ENCODE measurements at regions not wholly inside any gene's neighbourhood (a gene's known extent, or its start where the extent isn't known, plus 50 kb on each side); places are given as distances from the start of the nearest gene placed in this dataset.

DNA sequence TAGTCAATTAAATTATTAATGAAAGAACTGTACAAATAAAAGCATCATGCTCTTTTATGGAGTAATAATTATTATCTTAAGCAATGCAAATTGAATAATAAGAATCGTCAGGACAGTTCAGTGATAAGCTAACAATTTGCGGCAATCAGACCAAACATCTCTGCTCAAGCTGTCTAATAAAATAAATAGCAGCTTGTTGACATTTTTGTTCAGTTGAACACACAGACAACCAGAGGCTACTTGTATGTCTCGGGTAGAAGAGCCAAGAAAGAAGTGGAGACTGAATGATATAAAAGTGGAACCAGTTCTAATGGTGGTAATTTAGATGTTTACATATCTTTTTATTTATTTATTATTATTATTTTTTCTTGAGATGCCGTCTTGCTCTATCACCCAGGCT, 57.4 kb upstream of the FOXN3 start:
- Mint-ChIP-seq H3K4me3 (no peak overlapping the region), H3K9me3 (no peaks in the 10 kb centered on the region), H3K36me3 (ENCODE audit: low read depth) (peaks cover 7% of the 10 kb centered on the region), H3K4me1 (peaks cover 6% of the 10 kb centered on the region), H3K27ac (no peak overlapping the region), H3K27me3 (no peaks in the 10 kb centered on the region)
- ATAC-seq (ENCODE audit: low read depth) (no peak), DNase-seq (no peak)
- ChIA-PET POLR2A (no interaction called here), CTCF (no interaction called here)
- TF ChIP-seq, protein P1, sequence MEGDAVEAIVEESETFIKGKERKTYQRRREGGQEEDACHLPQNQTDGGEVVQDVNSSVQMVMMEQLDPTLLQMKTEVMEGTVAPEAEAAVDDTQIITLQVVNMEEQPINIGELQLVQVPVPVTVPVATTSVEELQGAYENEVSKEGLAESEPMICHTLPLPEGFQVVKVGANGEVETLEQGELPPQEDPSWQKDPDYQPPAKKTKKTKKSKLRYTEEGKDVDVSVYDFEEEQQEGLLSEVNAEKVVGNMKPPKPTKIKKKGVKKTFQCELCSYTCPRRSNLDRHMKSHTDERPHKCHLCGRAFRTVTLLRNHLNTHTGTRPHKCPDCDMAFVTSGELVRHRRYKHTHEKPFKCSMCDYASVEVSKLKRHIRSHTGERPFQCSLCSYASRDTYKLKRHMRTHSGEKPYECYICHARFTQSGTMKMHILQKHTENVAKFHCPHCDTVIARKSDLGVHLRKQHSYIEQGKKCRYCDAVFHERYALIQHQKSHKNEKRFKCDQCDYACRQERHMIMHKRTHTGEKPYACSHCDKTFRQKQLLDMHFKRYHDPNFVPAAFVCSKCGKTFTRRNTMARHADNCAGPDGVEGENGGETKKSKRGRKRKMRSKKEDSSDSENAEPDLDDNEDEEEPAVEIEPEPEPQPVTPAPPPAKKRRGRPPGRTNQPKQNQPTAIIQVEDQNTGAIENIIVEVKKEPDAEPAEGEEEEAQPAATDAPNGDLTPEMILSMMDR (IDR thresholded peaks at IDR 0.05): no peak
- intact Hi-C loops (cut with micrococcal nuclease): no loop called here

DNA sequence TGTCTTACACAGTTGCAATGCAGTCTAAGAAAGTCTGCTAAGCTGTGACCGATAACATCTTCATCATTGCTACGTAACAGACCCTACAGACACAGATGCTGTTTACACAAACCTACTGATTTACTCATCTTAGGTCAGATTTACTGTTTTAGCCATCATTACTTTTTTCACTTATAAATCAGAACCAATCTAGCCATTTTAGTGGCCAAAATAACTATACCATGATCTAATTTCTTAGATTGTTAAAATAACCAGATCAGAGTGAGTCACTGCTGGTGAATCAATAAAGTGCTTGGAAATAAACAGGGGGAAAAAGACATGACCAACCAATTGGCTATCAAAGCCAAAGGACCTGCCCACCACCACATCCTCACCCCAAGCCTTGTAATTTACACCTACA, 57.0 kb upstream of the FOXN3 start:
- Mint-ChIP-seq H3K9me3 (no peaks in the 10 kb centered on the region), H3K4me1 (peaks cover 6% of the 10 kb centered on the region), H3K27me3 (no peaks in the 10 kb centered on the region), H3K36me3 (ENCODE audit: low read depth) (peaks cover 7% of the 10 kb centered on the region), H3K27ac (no peak overlapping the region), H3K4me3 (no peak overlapping the region)
- intact Hi-C loops (cut with micrococcal nuclease): no loop called here
- TF ChIP-seq, protein P1 (IDR thresholded peaks at IDR 0.05): no peak
- DNase-seq (no peak), ATAC-seq (ENCODE audit: low read depth) (no peak)
- ChIA-PET CTCF (interaction anchor here (1.1 kb wide), 1 partner anchor 48 kb away, joined by 3 read pairs; no protein-coding TSS in a partner anchor), POLR2A (no interaction called here)

DNA sequence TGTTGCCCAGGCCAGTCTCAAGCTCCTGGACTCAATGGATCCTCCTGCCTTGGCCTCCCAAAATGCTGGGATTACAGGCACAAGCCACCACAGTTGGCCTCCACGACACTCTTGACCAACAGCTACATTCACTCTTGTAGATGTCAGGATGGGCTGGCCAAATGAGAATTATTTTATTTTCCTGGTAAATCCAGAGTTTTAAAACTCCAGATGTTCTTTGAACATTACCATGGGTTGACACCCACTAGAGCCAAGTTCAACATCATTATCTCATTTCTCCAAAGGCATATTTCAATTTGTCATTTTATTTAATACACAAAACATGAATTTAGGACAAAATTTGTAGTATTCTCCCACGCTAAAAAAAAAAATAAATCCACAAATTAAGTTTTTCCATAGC, 56.5 kb upstream of the FOXN3 start:
- POLR2A ChIA-PET: interaction anchor here (1.0 kb wide), 1 partner anchor 294 kb away, joined by 4 read pairs; no protein-coding TSS in a partner anchor
- TF ChIP-seq, protein P1 (IDR thresholded peaks at IDR 0.05): no peak
- Mint-ChIP-seq H3K4me3 (no peak overlapping the region), H3K27me3 (no peaks in the 10 kb centered on the region), H3K9me3 (no peaks in the 10 kb centered on the region), H3K4me1 (peaks cover 7% of the 10 kb centered on the region), H3K27ac (no peak overlapping the region), H3K36me3 (ENCODE audit: low read depth) (peaks cover 7% of the 10 kb centered on the region)
- ATAC-seq (ENCODE audit: low read depth) (no peak), DNase-seq (no peak)
- CTCF ChIA-PET: interaction anchor here (1.1 kb wide), 1 partner anchor 47 kb away, joined by 3 read pairs; no protein-coding TSS in a partner anchor
- intact Hi-C loops (cut with micrococcal nuclease): no loop called here

DNA sequence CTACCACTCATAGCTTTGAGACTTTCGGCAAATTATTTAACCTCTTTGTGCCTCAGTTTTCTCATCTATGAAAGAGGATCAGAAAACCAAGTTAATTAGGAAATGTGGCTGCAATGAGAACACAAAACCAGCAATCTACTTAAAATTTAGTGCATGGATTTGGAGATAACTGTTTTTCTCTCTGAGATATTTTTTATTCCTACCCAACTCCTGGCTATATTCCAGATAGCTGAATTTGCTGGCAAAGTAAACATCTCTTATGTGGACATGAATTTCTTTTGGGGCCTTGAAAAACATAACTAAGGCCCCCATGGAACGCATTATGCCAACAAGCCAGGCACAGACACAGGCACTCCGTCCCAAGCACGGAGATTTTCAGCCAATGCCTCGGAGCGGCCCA, 53.4 kb upstream of the FOXN3 start:
- H3K27me3 Mint-ChIP-seq: no peaks in the 10 kb centered on the region
- intact Hi-C loops (cut with micrococcal nuclease): no loop called here
- ATAC-seq (ENCODE audit: low read depth) (no peak), DNase-seq (no peak)
- ChIA-PET CTCF (interaction anchor here (0.7 kb wide), 1 partner anchor 46 kb away, joined by 3 read pairs; no protein-coding TSS in a partner anchor), POLR2A (interaction anchor here (1.5 kb wide), 1 partner anchor 40 kb away, joined by 3 read pairs; no protein-coding TSS in a partner anchor)
- H3K27ac Mint-ChIP-seq: no peak overlapping the region
- H3K4me3 Mint-ChIP-seq: no peak overlapping the region
- TF ChIP-seq, protein P1 (IDR thresholded peaks at IDR 0.05): no peak
- peaks cover 21% of the 10 kb centered on the region for H3K4me1 Mint-ChIP-seq
- no peaks in the 10 kb centered on the region for H3K9me3 Mint-ChIP-seq
- peaks cover 6% of the 10 kb centered on the region for H3K36me3 Mint-ChIP-seq (ENCODE audit: low read depth)

DNA sequence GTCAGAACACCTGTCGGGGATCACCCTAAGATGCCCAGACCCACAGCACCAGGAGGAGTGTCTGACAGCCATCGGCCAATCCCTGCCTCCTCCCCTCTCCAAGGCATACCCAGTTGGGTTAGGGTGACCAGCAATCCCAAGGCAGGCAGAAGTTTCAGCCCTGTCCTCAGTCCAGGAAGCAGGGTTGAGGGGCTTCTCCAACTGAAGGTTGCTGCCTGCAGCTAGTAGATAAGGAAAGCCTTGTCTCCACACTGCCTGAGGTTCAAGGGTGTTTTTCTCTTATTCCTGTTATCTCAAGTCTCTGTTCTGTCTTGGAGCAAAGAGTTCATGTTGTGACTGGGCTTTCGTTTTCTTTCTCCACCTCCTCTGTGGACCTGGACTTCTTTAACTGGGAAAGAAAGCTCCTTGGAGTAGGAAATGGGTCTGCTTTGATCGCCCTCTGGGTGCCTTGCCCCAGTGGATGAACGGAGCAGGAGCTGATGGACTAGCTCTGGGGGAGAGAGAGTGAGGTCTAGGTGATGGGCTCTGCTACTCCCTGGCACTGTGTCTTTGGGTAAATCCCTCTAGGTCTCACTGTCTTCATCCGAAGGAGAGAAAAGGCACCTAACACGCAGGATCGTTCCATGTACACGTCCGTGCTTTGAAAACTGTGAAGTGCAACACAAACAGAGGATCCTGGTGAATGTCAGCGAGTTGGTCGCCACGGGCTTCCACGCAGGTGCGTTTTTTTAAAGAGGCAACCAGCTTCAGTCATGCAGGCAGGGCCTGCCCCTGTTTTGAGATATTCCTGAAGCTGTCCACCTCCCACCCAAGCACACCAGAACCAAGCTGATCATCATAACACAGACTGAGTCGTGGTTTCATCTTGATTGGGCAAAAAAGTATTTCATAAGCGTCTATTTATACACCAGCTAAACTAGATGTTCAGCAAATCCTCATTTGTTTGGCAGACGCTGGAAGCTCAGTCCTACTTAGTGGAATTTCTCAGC, 52.5 kb upstream of the FOXN3 start:
- intact Hi-C loops (cut with micrococcal nuclease): loop anchor here (1.0 kb wide), 1 partner anchor 12 kb away; no protein-coding TSS in a partner anchor
- Mint-ChIP-seq H3K27me3 (no peaks in the 10 kb centered on the region), H3K4me3 (no peak overlapping the region), H3K36me3 (ENCODE audit: low read depth) (peaks cover 10% of the 10 kb centered on the region), H3K9me3 (no peaks in the 10 kb centered on the region), H3K27ac (no peak overlapping the region), H3K4me1 (peaks cover 21% of the 10 kb centered on the region)
- ChIA-PET CTCF (interaction anchor here (0.7 kb wide), 1 partner anchor 47 kb away, joined by 3 read pairs; no protein-coding TSS in a partner anchor), POLR2A (interaction anchor here (0.7 to 1.5 kb wide), 3 partner anchors 10 to 222 kb away, joined by 3 read pairs; no protein-coding TSS in a partner anchor)
- ATAC-seq (ENCODE audit: low read depth) (no peak), DNase-seq (no peak)
- TF ChIP-seq, protein P1 (IDR thresholded peaks at IDR 0.05): no peak

All from activated B cell treated with CpG ODN at 0.5 μM for 24 hours (primary cell).